GM20000 (cell line): ENCODE measurements at regions not wholly inside any gene's neighbourhood (a gene's known extent, or its start where the extent isn't known, plus 50 kb on each side); places are given as distances from the start of the nearest gene placed in this dataset.

ENCODE experiments used
- DNase-seq: peaks from one replicate; pipeline ENCODE4 v3.0.0; 2012; ENCODE audit warnings: low spot score
- TF ChIP-seq, protein P1 (sequence below): IDR thresholded peaks from 2 replicates; pipeline ENCODE4 v1.5.1; 2012; ENCODE audit warnings: mild to moderate bottlenecking, control low read depth; ENCODE audit errors: extremely low read depth, missing control alignments

DNA sequence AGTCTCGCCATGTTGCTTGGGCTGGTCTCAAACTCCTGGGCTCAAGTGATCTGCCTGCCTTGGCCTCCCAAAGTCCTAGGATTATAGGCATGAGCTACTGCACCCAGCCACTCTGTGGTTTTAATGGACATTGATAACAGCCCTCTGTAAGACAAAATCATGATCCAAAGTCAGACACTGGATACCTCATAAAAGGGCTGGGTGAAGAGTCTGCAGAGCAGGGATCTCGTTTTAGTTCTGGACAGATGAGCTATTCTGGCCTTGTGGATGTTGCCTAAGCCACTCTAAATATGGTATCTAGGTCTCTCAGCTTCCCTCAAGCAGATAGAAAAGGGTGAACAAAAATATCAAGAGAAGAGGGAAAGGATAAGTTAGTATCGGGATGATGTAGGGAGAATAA is 133.4 kb upstream of the OSMR start:
- DNase-seq: no peak
- TF ChIP-seq, protein P1, sequence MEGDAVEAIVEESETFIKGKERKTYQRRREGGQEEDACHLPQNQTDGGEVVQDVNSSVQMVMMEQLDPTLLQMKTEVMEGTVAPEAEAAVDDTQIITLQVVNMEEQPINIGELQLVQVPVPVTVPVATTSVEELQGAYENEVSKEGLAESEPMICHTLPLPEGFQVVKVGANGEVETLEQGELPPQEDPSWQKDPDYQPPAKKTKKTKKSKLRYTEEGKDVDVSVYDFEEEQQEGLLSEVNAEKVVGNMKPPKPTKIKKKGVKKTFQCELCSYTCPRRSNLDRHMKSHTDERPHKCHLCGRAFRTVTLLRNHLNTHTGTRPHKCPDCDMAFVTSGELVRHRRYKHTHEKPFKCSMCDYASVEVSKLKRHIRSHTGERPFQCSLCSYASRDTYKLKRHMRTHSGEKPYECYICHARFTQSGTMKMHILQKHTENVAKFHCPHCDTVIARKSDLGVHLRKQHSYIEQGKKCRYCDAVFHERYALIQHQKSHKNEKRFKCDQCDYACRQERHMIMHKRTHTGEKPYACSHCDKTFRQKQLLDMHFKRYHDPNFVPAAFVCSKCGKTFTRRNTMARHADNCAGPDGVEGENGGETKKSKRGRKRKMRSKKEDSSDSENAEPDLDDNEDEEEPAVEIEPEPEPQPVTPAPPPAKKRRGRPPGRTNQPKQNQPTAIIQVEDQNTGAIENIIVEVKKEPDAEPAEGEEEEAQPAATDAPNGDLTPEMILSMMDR: no peak

DNA sequence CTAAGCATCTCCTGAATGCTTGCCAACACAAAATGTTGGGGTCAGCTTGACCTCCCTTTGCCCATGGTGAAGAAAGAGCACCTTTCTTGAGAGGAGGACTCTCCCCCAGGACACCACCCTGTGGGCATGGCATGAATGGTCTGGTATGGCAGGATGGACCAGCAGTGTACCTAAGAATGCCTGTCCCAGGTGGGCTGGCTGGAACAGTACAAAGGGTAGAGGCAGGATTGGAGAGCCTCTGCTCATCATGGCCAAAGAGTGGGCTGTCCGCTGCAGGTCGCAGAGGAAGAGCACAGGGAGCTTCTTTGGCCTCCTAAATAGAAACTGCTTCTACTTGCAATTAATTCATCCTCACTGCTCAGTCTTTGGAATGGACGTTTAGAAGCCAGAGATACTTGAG is 131.6 kb upstream of the OSMR start:
- DNase-seq: no peak
- TF ChIP-seq, protein P1: no peak

DNA sequence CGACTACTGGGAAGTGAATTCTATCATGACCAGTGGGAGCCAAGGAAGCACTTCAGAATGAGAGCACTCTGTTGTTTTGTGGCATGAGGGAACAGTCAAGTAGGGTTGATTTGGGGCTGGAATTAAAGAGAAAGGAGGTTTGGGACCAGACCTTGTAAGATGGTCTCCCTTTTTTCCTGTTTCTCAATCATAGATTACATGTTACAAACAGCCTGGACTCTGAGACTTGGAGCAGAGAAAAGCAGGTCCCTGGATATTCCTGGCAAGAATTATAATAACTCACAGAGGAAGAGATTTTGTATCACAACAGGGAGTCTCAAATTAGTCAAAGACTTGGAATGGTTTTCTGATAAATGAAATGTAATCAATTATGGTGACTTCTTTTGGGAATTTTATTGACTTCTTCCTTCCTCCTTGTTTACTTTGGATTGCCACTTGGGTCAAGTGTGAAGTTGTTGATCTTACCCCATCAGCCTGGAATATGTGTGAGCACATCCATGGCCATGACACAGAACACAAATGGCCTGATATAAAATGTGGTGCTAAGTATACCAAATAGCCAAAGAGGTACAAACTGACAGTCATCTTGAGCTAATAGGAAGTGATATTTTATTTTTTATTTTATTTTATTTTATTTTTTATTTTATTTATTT is 131.0 kb upstream of the OSMR start:
- DNase-seq: no peak
- TF ChIP-seq, protein P1: no peak

DNA sequence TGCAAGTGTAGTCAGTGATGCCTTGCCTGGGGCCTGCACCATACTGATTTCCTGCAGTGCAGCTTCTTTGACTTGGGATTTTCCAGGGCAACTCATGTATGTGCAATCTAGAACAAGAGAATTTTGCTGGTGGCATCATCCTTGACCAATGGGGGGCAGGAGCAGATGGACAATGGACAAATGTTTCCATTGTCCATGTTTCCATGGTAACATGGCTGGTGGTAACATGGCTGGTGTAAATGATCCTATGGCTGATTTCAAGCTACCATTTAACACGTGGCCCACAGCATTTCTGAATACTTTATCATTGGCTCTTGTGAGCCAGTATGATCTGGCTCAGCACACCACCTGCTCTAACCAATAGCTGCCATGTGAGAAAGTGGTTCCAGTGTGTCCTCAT is 130.1 kb upstream of the OSMR start:
- TF ChIP-seq, protein P1: no peak
- DNase-seq: no peak

DNA sequence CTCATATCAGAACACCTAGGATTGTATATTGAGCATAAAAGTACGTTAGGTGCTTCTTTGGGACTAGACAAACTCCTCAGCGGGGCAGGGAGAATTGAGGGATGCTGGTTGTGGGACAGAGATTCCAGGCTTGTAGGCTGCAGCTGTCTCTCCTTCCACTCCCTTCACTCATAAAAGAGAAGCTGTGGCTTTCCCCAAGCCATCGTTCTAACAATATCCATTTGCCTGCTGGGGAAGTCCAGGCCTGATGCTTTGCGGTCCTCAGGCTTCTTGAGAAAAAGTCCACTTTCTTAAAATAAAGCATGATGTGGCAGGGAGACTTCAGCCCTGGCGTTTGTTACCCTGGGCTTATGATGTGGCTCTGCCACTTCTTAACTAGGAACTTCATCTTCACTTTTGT is 129.3 kb upstream of the OSMR start:
- TF ChIP-seq, protein P1: no peak
- DNase-seq: no peak

DNA sequence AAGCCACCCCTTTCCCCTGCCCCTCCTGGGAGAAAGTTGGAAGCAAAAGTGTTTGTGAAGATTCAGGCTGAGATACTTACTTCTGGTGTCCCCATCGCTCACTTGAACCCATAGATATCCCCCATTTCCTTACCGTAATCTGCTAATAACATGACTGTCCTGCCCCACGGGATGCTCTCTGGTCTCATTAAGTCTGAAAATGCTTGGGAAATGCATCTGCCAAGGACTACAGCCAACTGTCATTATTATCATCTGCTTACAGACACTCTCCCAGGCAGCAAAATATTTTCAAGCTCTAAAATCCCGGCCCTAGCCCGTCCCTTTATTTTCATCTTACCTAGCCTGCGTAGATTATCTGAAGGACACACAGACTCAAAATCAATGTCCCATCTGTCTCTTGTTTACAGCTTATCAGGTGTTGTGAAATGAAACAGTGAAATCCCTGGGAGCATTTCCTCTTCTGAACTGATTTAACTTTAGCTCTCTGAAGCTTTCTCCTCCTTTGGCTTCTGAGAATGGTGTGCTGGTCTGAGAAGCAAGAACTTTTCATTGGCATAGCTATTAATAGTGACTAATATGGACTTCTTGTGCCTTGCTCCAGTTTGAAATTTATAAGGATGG is 126.9 kb upstream of the OSMR start:
- no peak for DNase-seq
- TF ChIP-seq, protein P1: no peak

DNA sequence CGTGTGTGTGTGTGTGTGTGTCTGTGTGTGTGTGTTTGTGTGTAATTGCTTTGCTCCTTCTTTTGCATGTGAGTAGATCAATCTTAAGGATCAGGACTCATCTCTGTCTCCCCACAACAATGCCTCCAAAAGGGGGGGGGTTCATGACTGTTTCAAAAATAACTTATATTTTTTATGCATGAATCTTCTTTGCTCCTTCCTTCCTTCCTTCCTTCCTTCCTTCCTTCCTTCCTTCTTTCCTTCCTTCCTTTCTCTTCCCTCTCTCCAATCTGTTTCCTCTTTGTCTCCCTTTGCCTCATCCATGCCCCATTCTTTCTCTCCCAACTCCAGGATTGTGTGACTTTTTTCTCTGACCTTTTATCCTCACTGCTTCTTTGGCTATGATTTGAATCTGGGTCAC is 126.4 kb upstream of the OSMR start:
- TF ChIP-seq, protein P1: no peak
- DNase-seq: no peak
